ENCODE measurements at regions not wholly inside any gene's neighbourhood (a gene's known extent, or its start where the extent isn't known, plus 50 kb on each side); places are given as distances from the start of the nearest gene placed in this dataset.

DNA sequence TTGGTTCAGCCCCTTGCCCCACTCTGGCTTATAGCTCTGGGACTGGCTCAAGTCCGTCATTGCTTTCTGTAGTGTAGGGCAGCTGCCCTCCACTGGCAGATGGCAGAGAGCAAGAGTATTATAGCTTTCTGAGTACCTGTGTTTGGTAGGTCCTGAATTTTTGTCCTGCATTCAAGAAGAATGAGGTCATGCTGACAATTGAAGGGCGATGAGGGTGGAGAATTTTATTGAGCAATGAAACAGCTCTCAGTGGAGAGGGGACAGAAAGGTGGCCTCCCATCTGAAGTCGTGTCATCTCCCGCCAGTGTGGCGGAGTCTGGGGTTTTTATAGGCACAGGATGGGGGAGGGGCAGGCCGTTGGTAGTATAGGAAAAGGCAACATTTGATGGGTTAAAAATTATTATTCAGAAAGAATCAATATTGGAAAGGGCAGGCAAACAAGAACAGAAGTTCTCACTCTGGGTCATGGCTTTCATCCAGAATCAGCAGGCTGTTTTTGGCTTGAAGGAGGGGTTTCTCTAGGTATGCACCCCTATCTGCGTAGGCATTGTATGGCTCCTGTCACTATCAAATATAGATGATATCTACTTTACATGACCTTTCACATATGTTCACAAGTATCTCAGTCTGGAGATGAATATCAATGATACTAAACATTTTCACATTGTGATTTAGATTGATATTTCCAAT lies 1239.7 kb upstream of the ALCAM start:
- ChIA-PET CTCF (no interaction called here), POLR2A (no interaction called here)
- H3K9me3 ChIP-seq (ENCODE audit: control insufficient read depth in 1 of 2, insufficient read depth in 1 of 2, low read length in 2 of 2), result peaks cover 0 to 8% of the 10 kb centered on the region in 2 experiments

DNA sequence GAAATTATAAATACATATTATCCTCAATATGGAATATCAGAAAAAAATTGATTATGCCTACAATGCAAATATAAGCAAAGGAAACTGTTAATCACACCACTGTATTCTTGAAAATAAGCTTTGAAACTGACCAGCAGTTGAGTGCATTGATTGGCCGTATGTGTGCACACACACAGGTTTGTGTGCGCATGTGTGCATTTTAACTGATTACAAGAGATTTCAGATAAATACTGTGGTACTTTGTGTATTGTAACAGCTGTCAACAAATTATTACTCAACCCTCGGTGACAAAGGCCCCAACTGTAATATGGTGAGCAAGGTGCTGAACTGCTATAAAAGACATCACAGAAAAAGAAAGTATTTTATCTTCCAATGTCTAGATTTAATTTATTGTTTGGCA lies 1238.9 kb upstream of the ALCAM start:
- Mint-ChIP-seq H3K9me3 (peaks cover 13% of the 10 kb centered on the region), H3K4me3 (no peak overlapping the region), H3K36me3 (ENCODE audit: low read depth) (no peaks in the 10 kb centered on the region), H3K27me3 (no peaks in the 10 kb centered on the region), H3K4me1 (ENCODE audit: low read depth) (no peaks in the 10 kb centered on the region), H3K27ac (no peak overlapping the region)
- Histone ChIP-seq H3K27me3 (ENCODE audit: control insufficient read depth in 1 of 2, insufficient read depth in 2 of 2, low read length in 2 of 2) (no peaks in the 10 kb centered on the region), H3K36me3 (ENCODE audit: insufficient read depth, low read length) (no peaks in the 10 kb centered on the region), H3K4me3 (ENCODE audit: low read length) (no peak overlapping the region), H3K4me1 (ENCODE audit: insufficient read depth, low read length) (no peaks in the 10 kb centered on the region), H3K9me3 (ENCODE audit: control insufficient read depth in 1 of 2, insufficient read depth in 1 of 2, low read length in 2 of 2) (peaks cover 0 to 8% of the 10 kb centered on the region in 2 experiments), H3K27ac (ENCODE audit: low read depth in 1 of 2, low read length in 2 of 2) (no peak overlapping the region)
- CTCF ChIA-PET, result no interaction called here
- DNase-seq (no peak), ATAC-seq (ENCODE audit: poor library complexity) (no peak)
- intact Hi-C loops (cut with DNase I, micrococcal nuclease), result no loop called here
- TF ChIP-seq, protein P1, sequence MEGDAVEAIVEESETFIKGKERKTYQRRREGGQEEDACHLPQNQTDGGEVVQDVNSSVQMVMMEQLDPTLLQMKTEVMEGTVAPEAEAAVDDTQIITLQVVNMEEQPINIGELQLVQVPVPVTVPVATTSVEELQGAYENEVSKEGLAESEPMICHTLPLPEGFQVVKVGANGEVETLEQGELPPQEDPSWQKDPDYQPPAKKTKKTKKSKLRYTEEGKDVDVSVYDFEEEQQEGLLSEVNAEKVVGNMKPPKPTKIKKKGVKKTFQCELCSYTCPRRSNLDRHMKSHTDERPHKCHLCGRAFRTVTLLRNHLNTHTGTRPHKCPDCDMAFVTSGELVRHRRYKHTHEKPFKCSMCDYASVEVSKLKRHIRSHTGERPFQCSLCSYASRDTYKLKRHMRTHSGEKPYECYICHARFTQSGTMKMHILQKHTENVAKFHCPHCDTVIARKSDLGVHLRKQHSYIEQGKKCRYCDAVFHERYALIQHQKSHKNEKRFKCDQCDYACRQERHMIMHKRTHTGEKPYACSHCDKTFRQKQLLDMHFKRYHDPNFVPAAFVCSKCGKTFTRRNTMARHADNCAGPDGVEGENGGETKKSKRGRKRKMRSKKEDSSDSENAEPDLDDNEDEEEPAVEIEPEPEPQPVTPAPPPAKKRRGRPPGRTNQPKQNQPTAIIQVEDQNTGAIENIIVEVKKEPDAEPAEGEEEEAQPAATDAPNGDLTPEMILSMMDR (IDR thresholded peaks at IDR 0.05), result no peak
- POLR2A ChIA-PET, result no interaction called here

More for the DNA sequence above, 1239.7 kb upstream of the ALCAM start:
- Mint-ChIP-seq H3K4me1 (ENCODE audit: low read depth) (no peaks in the 10 kb centered on the region), H3K36me3 (ENCODE audit: low read depth) (no peaks in the 10 kb centered on the region), H3K4me3 (no peak overlapping the region), H3K27ac (no peak overlapping the region), H3K9me3 (peaks cover 15% of the 10 kb centered on the region), H3K27me3 (no peaks in the 10 kb centered on the region)
- H3K4me1 ChIP-seq (ENCODE audit: insufficient read depth, low read length), result no peaks in the 10 kb centered on the region
- H3K4me3 ChIP-seq (ENCODE audit: low read length), result no peak overlapping the region
- DNase-seq (no peak), ATAC-seq (ENCODE audit: poor library complexity) (no peak)
- TF ChIP-seq, protein P1 (IDR thresholded peaks at IDR 0.05), result no peak
- intact Hi-C loops (cut with DNase I, micrococcal nuclease), result no loop called here
- H3K36me3 ChIP-seq (ENCODE audit: insufficient read depth, low read length), result no peaks in the 10 kb centered on the region
- no peaks in the 10 kb centered on the region for H3K27me3 ChIP-seq (ENCODE audit: control insufficient read depth in 1 of 2, insufficient read depth in 2 of 2, low read length in 2 of 2)
- no peak overlapping the region for H3K27ac ChIP-seq (ENCODE audit: low read depth in 1 of 2, low read length in 2 of 2)

DNA sequence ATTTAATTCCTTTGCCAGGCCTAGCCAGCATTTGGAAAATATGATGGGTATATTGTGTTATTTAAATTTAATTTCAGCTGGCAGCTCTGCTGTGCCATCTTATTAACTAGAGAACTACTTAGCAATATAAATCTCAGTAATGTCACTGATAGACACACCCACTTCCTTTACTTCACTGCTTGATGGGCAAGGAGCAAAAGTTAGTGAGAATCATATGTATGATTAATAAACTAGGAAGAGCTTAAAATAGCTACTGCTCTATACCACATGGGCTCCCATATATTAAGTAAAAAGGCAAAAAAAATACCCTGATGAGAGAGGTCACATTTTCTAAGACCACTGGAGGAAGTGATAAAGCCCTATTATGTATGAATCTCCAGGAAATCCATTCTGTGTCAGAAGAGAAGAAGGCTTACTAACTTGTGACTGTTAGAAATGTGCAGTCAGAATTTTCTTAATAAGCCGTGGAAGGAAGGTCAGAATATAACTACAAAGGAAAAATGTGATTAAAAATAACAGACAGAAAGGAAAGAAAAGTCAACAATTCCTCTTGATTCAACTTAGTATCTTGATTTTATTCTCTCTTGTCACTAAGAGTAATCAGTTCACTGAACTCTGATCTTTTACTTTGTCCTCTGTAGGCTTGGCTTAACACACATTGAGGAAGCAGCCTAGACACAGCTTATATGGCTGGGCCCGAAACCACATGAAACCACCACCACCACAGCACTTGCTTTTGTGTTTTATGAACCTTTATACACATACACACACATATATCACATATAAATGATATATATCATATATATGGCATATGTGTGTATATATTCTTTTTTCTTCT lies 1233.9 kb upstream of the ALCAM start:
- Mint-ChIP-seq H3K27me3 (no peaks in the 10 kb centered on the region), H3K9me3 (peaks cover 14% of the 10 kb centered on the region), H3K4me3 (no peak overlapping the region), H3K27ac (no peak overlapping the region), H3K4me1 (ENCODE audit: low read depth) (no peaks in the 10 kb centered on the region), H3K36me3 (ENCODE audit: low read depth) (no peaks in the 10 kb centered on the region)
- Histone ChIP-seq H3K27ac (ENCODE audit: low read depth in 1 of 2, low read length in 2 of 2) (no peak overlapping the region), H3K36me3 (ENCODE audit: insufficient read depth, low read length) (no peaks in the 10 kb centered on the region), H3K27me3 (ENCODE audit: control insufficient read depth in 1 of 2, insufficient read depth in 2 of 2, low read length in 2 of 2) (no peaks in the 10 kb centered on the region), H3K4me1 (ENCODE audit: insufficient read depth, low read length) (no peaks in the 10 kb centered on the region), H3K4me3 (ENCODE audit: low read length) (no peak overlapping the region), H3K9me3 (ENCODE audit: control insufficient read depth in 1 of 2, insufficient read depth in 1 of 2, low read length in 2 of 2) (peaks cover 0 to 4% of the 10 kb centered on the region in 2 experiments)
- TF ChIP-seq, protein P1 (IDR thresholded peaks at IDR 0.05), result no peak
- ATAC-seq (ENCODE audit: poor library complexity), result no peak
- intact Hi-C loops (cut with DNase I, micrococcal nuclease), result no loop called here
- ChIA-PET POLR2A (no interaction called here), CTCF (no interaction called here)
- no peak for DNase-seq
